ENCODE measurements at regions not wholly inside any gene's neighbourhood (a gene's known extent, or its start where the extent isn't known, plus 50 kb on each side); places are given as distances from the start of the nearest gene placed in this dataset.
A peak's percentile ranks its signal among the peaks of the same experiment; 100 is the strongest.
"Not testable (repeated sequence)": the region's sequence is repeated elsewhere in the genome, so short reads cannot be mapped to it uniquely, and the experiment has no call there.

DNA sequence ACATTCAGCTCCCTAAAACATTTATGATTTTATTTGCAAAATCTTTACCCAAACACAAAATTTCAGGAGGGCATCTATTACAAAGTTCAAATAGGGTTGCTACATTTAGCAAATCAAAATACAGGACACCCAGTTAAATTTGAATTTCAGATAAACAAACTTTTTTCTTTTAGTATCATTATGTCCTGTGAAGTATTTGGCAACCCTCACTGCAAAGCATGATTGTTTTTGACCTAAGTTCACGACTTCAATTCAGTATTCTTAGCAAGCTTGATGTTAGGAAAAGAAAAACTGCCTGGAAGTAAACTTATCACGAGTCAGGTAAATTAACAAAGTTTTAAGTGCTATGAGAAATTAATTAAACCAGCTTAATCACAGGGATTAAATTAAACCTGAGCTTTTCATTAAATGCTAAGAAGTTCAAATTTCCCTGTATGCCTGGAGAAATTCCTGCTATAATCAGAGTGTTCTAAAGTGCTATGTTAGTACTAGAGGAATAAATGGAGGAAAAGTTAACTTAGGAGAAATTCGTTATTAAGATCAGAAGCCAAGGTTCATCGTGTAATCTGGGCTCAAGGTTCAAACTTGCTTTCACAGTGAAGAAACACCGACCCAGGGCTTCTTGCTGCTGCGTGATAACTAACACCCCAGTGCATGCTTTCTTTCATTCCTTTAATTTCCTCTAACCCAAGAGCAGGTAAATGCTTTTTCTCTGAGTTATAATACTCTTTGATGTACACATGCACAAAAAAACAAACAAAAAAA, 298.1 kb downstream of the FOXO1 start:
- no peak for DNase-seq (ENCODE audit: low spot score)

DNA sequence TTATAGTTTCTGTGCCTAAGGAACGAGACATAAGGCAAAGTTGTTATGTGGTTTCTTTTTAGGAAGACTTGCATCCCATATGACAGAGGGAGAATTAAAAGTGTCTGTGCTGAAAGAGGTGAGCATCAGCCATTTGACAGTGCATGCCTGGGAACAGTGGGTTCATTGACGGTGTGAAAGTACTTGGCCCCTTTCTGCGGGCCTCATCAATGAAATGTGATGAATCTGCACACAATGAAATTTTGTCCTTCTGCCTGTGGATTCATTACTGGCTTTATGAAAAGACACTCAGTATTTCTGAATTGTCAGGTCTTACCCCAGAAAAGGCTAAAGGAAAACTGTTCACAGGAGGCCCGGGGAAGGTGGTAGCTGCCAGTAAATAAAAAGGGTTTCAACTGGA, 295.8 kb downstream of the FOXO1 start:
- DNase-seq (ENCODE audit: low spot score), result no peak

- no peak for DNase-seq (ENCODE audit: low spot score)
Measured at GRCh38 chr13:40371531-40372125, 294.8 kb downstream of the FOXO1 start.

DNA sequence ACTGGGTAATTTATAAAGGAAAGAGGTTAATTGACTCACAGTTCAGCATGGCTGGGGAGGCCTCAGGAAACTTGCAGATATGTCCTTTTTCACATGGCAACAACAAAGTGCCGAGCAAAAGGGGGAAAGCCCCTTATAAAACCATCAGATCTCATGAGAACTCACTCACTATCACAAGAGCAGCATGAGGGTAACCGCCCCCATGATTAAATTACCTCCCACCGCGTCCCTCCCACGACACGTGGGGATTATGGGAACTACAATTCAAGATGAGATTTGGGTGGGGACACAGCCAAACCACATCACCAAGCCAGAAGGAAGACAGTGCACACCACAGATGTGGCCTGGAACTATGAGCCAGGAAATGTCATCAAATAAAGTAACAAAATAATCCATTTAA, 292.8 kb downstream of the FOXO1 start:
- not testable (repeated sequence) for DNase-seq (ENCODE audit: low spot score)

GRCh38 chr13:40375489-40376171, 290.8 kb downstream of the FOXO1 start:
- DNase-seq (ENCODE audit: low spot score), result peak; percentile 12

DNA sequence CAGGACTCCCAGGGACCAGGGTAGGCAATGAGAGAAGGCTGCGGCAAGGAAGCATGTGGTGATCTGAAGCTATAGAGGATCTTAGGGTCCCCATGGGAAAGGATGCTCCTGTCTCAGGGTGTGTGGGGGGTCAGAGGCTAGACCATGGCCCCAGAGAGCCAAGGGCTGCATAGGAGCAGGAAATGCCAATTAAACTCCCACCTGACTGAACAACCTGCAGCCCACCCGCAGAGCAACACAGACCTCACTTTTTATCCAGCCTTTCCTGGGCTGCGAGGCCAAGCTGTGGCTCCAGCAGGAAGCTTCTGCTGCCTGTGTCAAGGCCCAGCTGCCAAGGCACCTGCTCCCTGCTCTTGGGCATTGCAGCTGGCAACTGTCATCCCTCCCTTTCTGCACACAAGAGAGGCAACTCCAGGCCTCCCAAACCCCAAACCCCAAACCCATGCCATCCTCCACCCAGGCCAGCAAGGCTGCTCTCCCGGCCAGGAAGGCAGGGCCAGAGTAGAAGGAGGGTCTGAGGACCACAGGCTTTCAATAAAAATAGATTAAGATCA, 290.1 kb downstream of the FOXO1 start:
- no peak for DNase-seq (ENCODE audit: low spot score)

- no peak for DNase-seq (ENCODE audit: low spot score)
Measured at GRCh38 chr13:40376867-40377535, 289.4 kb downstream of the FOXO1 start.

DNA sequence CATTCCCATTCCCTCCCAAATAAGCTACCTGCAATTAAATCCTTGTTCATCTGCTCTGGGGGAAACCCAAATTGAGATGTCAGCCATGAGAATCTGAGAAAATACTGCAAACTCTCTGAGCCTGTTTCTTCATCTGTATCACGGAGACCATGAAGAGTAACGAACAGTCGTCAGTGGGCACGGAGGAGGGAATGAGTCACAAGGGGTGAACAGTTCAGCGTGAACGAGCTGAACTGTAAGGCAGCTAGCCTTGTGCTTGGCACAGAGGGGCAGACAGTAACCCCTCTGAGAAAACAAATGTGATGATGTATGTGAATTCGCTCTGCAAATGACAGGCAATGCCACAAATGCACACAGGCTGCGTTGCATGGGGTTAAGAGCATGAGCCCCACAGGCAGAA, 288.7 kb downstream of the FOXO1 start:
- DNase-seq (ENCODE audit: low spot score), result peak; percentile 65

- DNase-seq (ENCODE audit: low spot score), result no peak
Measured at GRCh38 chr13:40379196-40379595, 287.2 kb downstream of the FOXO1 start.

DNA sequence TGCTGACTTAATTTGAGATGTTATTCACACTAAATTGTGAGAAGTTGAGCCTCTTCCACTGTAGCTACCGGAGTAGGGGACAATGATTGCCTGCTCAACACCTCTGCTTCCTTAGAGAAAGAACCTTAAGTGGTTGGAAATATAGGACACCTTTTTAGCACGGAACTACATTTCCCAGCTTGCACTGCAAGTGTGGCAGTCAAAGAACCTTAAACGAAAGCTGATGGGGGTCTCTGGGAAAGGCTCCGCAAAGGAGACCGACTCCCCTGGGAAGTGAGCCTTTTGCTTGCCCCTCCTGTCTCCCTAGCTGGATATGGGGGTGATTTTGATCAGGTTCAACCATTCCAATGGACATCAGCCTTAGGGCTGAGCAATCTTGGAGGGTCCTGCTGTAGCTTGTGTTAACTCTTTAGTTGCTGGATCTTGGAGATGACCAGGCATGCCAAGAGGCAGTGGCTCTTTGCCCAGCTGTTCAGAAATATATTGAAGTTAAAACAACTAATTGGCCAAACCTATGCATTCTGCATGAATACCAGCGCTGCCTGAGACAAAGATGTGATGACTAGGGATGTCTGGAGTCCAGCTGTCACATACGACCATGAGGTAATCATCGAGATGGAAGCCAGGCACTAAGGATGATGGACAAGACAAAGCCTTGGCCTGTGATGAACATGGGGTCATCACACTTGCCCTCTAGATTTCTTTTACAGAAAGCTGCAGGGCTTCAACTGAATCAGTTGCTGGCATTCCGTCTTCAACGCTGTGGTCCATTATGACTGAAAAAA, 286.5 kb downstream of the FOXO1 start:
- no peak for DNase-seq (ENCODE audit: low spot score)

DNA sequence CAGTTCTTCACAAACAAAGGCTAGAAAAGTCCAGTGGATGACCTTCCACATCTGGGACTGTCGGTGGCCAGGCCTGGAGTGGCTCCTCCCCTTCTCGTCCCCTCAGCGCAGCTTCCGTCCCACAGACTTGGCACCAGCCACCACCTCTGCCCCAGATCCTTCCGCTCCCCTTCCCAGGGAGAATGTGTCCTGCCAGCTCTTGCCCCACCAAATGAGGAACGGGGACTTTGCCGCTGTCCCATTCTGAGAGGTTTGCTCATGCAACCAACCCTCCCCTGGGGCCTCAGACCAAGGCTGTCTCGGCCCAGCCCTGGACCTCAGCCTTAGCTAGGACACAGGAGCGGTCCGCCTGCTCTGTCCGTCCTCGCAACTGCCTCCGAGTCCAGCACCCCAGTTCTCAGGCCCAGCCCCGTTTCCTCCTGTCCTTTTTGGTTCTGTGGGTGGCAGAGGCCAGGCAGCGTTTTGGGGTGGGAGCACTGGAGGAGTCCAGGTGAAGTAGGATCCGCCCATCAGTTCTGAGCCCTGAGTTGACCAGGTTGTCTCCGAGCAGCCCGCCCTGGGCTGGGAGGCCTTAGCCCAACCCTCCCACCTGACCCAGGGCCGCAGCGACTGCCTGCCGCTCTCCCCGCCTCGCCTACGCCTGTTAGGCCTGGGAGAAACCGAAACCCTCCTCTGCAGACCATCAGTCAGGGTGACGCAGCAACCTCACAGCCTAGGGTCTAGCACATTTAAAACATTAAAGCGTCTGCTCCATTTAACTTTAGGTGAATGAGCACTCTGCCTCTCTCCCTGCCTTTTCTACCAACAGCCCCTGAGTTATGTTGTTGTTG, 284.3 kb downstream of the FOXO1 start:
- no peak for DNase-seq (ENCODE audit: low spot score)

GRCh38 chr13:40383132-40383531, 283.3 kb downstream of the FOXO1 start:
- DNase-seq (ENCODE audit: low spot score), result no peak

- DNase-seq (ENCODE audit: low spot score), result no peak
Measured at GRCh38 chr13:40383885-40384284, 282.6 kb downstream of the FOXO1 start.

- no peak for DNase-seq (ENCODE audit: low spot score)
Measured at GRCh38 chr13:40384976-40385857, 281.2 kb downstream of the FOXO1 start.

GRCh38 chr13:40385858-40386180, 280.6 kb downstream of the FOXO1 start:
- no peak for DNase-seq (ENCODE audit: low spot score)

GRCh38 chr13:40386586-40386985, 279.9 kb downstream of the FOXO1 start:
- DNase-seq (ENCODE audit: low spot score), result no peak

- DNase-seq (ENCODE audit: low spot score), result no peak
Measured at GRCh38 chr13:40387775-40388174, 278.7 kb downstream of the FOXO1 start.

- DNase-seq (ENCODE audit: low spot score), result no peak
Measured at GRCh38 chr13:40388617-40389016, 277.8 kb downstream of the FOXO1 start.

GRCh38 chr13:40389081-40389641, 277.3 kb downstream of the FOXO1 start:
- no peak for DNase-seq (ENCODE audit: low spot score)

Data from GM03348 (cell line).